PC-3 (cell line): ENCODE measurements at regions not wholly inside any gene's neighbourhood (a gene's known extent, or its start where the extent isn't known, plus 50 kb on each side); places are given as distances from the start of the nearest gene placed in this dataset.

ENCODE experiments used
- ATAC-seq: fragments of 200-7000 bp; cut with Tn5 transposase; 2 replicates; pipeline ENCODE4 v1.9.1; 2020; ENCODE audit warnings: mild to moderate bottlenecking, moderate library complexity
- BruUV-seq: library from RNA; stranded (reverse); fragments of 400-500 nt; replicated peaks from 2 replicates; lab custom pipeline; 2021; lab: Mats Ljungman, UMichigan
- CTCF ChIA-PET: fragments of 300-600 bp; sonication (Branson Sonifier 250); formaldehyde crosslinking; loops from one replicate; lab custom pipeline; 2022; ENCODE audit warnings: antibody characterized with exemption; lab: Charles Lee
- POLR2A ChIA-PET: fragments of 300-600 bp; sonication (Branson Sonifier 250); formaldehyde crosslinking; loops from one replicate; lab custom pipeline; 2022; ENCODE audit warnings: antibody characterized with exemption; ENCODE audit not compliant: unreplicated experiment; lab: Charles Lee
- DNase-seq: peaks from one replicate; pipeline ENCODE4 v3.0.0-alpha.2; 2015
- H2AFZ ChIP-seq: fragments of 300-600 bp; sonication (generic); 2 replicates; pipeline ENCODE4 v1.6.0; 2016; ENCODE audit warnings: antibody characterized with exemption, low read length
- H3F3A ChIP-seq: fragments of 300-600 bp; sonication (generic); one replicate; pipeline ENCODE4 v1.6.0; 2017; ENCODE audit warnings: antibody characterized with exemption, low read length, control low read depth, mild to moderate bottlenecking; ENCODE audit not compliant: unreplicated experiment
- H3K27ac ChIP-seq: fragments of 300-600 bp; sonication (generic); 2 replicates; pipeline ENCODE4 v1.5.1; 2016; ENCODE audit warnings: mild to moderate bottlenecking, low read length
- H3K27me3 ChIP-seq: fragments of 300-600 bp; sonication (generic); 2 replicates; pipeline ENCODE4 v1.6.1; 2016; ENCODE audit warnings: low read length, mixed read lengths
- H3K36me3 ChIP-seq: fragments of 300-600 bp; sonication (generic); 2 replicates; pipeline ENCODE4 v1.6.1; 2016; ENCODE audit warnings: low read depth, mixed run types, low read length, mixed read lengths
- H3K4me1 ChIP-seq: fragments of 300-600 bp; sonication (generic); 2 replicates; pipeline ENCODE4 v1.5.1; 2016; ENCODE audit warnings: low read length; ENCODE audit not compliant: insufficient read depth
- H3K4me2 ChIP-seq: fragments of 300-600 bp; sonication (generic); 2 replicates; pipeline ENCODE4 v1.6.0; 2016; ENCODE audit warnings: low read length
- H3K4me3 ChIP-seq: fragments of 300-600 bp; sonication (generic); 2 replicates; pipeline ENCODE4 v1.5.1; 2016; ENCODE audit warnings: mild to moderate bottlenecking, low read length, mixed read lengths
- H3K79me2 ChIP-seq: fragments of 300-600 bp; sonication (generic); 2 replicates; pipeline ENCODE4 v1.6.1; 2017; ENCODE audit warnings: low read length, mixed read lengths
- H3K9ac ChIP-seq: fragments of 300-600 bp; sonication (generic); 2 replicates; pipeline ENCODE4 v1.6.0; 2016; ENCODE audit warnings: mild to moderate bottlenecking, low read length
- H3K9me2 ChIP-seq: fragments of 300-600 bp; sonication (generic); replicated peaks from 2 replicates; pipeline ENCODE4 v1.6.1; 2016; ENCODE audit warnings: mixed run types, low read length, mixed read lengths
- H3K9me3 ChIP-seq: fragments of 300-600 bp; sonication (generic); 2 replicates; pipeline ENCODE4 v1.6.1; 2016; ENCODE audit warnings: low read length, mixed read lengths
- H4K20me1 ChIP-seq: fragments of 300-600 bp; sonication (generic); 2 replicates; pipeline ENCODE4 v1.6.1; 2016; ENCODE audit warnings: low read length, mixed read lengths
- EZH2 ChIP-seq: fragments of 300-600 bp; sonication (generic); IDR thresholded peaks from one replicate; pipeline ENCODE4 v1.6.1; 2017; ENCODE audit warnings: antibody characterized with exemption, mild to moderate bottlenecking, low read length; ENCODE audit not compliant: unreplicated experiment
- EZH2phosphoT487 ChIP-seq: fragments of 300-600 bp; sonication (generic); IDR thresholded peaks from 2 replicates; pipeline ENCODE4 v1.6.1; 2018; ENCODE audit warnings: mild to moderate bottlenecking, antibody characterized with exemption, low read length, borderline replicate concordance
- intact Hi-C: fragments of 100-400 bp; cut with micrococcal nuclease; formaldehyde crosslinking; loops from 2 replicates; pipeline ENCODE4 v1.9.0; 2023
- TF ChIP-seq, protein P1 (sequence below): fragments of 300-600 bp; sonication (generic); conservative IDR thresholded peaks from 2 replicates; pipeline ENCODE4 v1.5.1; 2017; ENCODE audit warnings: antibody characterized with exemption, low read depth, mild to moderate bottlenecking, low read length

DNA sequence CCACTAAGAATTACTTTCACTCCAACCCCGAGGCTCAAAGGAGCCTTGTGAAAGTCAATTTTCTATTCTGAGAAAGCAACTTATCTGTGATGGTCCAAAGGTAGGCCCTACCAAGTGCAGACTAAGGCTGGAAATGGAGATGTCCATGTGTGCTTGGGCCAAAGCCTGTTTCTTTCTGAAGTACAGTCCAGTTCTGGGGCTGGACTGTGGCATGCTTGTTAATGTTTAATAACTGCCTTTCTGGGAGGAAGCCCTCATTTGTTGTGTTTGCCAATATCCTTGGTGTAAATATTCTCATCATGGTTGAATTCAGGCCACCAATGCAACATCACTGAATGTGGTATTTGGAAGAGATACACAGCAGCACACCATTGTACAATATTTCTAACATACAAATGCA lies 182.3 kb upstream of the BCL6 start:
- intact Hi-C loops = no loop called here
- POLR2A ChIA-PET = no interaction called here
- CTCF ChIA-PET = no interaction called here

DNA sequence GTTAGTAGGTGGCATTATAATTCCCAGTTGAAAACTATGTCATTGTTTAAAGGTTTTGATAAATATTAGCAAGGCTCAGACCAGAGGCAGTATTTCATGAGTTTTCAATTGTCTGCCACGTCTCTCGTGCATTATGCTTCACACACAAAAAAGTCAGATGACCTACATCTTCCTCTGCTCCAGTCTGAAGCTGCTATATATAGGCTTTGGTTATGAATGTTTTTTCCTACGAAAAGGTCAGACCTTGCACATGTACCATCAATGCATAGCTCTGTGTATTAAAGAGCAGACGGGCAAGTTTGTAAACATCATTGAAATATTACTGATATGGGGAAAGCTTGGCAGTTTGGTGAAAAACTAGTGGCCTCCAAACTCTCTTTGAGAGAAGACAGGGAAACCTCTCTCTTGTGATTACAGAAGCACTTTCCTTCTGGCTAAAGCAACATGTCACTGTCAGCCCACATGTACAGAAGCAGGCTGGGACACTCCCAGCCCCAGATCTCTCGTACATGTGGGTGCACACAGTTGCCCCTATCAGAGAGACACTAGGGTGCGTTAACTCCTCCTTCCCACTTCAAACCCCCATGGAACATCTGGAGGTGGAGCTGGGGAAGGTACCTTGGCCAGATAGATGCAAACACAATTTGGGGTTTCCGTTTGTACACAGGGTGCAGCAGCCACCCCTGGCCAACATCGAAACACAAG lies 184.0 kb upstream of the BCL6 start:
- CTCF ChIA-PET = no interaction called here
- ATAC-seq = no peak
- no peak overlapping the region for H3K4me3 ChIP-seq

More for the DNA sequence above, 182.3 kb upstream of the BCL6 start:
- peaks cover 11% of the 10 kb centered on the region for H3K4me1 ChIP-seq
- H3K4me3 ChIP-seq = no peak overlapping the region
- H3K27me3 ChIP-seq = no peaks in the 10 kb centered on the region
- no peak for ATAC-seq
- H2AFZ ChIP-seq = no peak overlapping the region
- TF ChIP-seq, protein P1, sequence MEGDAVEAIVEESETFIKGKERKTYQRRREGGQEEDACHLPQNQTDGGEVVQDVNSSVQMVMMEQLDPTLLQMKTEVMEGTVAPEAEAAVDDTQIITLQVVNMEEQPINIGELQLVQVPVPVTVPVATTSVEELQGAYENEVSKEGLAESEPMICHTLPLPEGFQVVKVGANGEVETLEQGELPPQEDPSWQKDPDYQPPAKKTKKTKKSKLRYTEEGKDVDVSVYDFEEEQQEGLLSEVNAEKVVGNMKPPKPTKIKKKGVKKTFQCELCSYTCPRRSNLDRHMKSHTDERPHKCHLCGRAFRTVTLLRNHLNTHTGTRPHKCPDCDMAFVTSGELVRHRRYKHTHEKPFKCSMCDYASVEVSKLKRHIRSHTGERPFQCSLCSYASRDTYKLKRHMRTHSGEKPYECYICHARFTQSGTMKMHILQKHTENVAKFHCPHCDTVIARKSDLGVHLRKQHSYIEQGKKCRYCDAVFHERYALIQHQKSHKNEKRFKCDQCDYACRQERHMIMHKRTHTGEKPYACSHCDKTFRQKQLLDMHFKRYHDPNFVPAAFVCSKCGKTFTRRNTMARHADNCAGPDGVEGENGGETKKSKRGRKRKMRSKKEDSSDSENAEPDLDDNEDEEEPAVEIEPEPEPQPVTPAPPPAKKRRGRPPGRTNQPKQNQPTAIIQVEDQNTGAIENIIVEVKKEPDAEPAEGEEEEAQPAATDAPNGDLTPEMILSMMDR = no peak
- no peak for TF ChIP-seq EZH2
- no peak for TF ChIP-seq EZH2phosphoT487
- H3K27ac ChIP-seq = no peak overlapping the region
- H3K4me2 ChIP-seq = no peak overlapping the region
- H4K20me1 ChIP-seq = no peaks in the 10 kb centered on the region
- no peaks in the 10 kb centered on the region for H3K79me2 ChIP-seq
- DNase-seq = no peak
- 0 out of 2 replicates have a peak, but pooled peaks cover 8% of the 10 kb centered on the region for H3K9me3 ChIP-seq
- no peaks in the 10 kb centered on the region for H3F3A ChIP-seq
- H3K9ac ChIP-seq = no peak overlapping the region
- peaks cover 3% of the 10 kb centered on the region; the same call in 1 of the 2 replicates for H3K36me3 ChIP-seq
- BruUV-seq = no TSS peak
- no peaks in the 10 kb centered on the region for H3K9me2 ChIP-seq

DNA sequence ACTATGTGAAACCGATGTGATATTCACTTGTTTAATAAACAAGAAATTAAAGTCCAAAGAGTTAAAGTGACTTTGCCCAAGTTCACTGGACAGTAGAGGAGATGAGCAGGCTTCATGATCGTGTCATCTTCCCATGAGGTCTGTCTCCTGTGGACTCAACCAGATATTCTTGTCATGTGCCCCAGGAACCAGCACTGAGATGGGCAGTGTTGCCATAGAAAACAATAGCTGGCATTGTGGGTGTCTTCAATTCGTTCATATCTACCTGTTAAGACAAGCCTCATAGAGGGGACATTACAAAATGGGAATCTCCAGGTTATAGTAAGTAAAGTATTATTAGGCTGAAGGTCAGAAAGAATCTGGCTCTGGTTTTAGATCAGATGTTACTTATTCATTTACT lies 184.8 kb upstream of the BCL6 start:
- Histone ChIP-seq H4K20me1 (no peaks in the 10 kb centered on the region), H3K4me1 (no peaks in the 10 kb centered on the region), H3K27me3 (no peaks in the 10 kb centered on the region), H3F3A (no peaks in the 10 kb centered on the region), H3K79me2 (no peaks in the 10 kb centered on the region), H3K9ac (no peak overlapping the region), H3K27ac (no peak overlapping the region), H2AFZ (no peak overlapping the region), H3K9me2 (no peaks in the 10 kb centered on the region), H3K9me3 (no peaks in the 10 kb centered on the region), H3K36me3 (no peaks in the 10 kb centered on the region), H3K4me3 (no peak overlapping the region), H3K4me2 (no peak overlapping the region)
- no peak for TF ChIP-seq EZH2
- TF ChIP-seq EZH2phosphoT487 = no peak
- BruUV-seq = no TSS peak
- ATAC-seq (no peak), DNase-seq (no peak)
- intact Hi-C loops = no loop called here
- ChIA-PET POLR2A (no interaction called here), CTCF (no interaction called here)

More for the DNA sequence above, 184.0 kb upstream of the BCL6 start:
- intact Hi-C loops = no loop called here
- Histone ChIP-seq H3K4me1 (no peaks in the 10 kb centered on the region), H2AFZ (no peak overlapping the region), H4K20me1 (no peaks in the 10 kb centered on the region), H3F3A (no peaks in the 10 kb centered on the region), H3K4me2 (no peak overlapping the region), H3K9me2 (no peaks in the 10 kb centered on the region), H3K36me3 (peaks cover 2% of the 10 kb centered on the region; the same call in 1 of the 2 replicates), H3K9me3 (0 out of 2 replicates have a peak, but pooled peaks cover 6% of the 10 kb centered on the region), H3K9ac (no peak overlapping the region), H3K79me2 (no peaks in the 10 kb centered on the region), H3K27ac (no peak overlapping the region), H3K27me3 (no peaks in the 10 kb centered on the region)
- POLR2A ChIA-PET = no interaction called here
- TF ChIP-seq EZH2 = no peak
- no TSS peak for BruUV-seq
- DNase-seq = no peak
